Esophagus (tissue), 2 donors: ENCODE measurements at regions not wholly inside any gene's neighbourhood (a gene's known extent, or its start where the extent isn't known, plus 50 kb on each side); places are given as distances from the start of the nearest gene placed in this dataset.

Experiments used
- H3K27ac ChIP-seq, 2 donors: one replicate each; pipeline ENCODE4 v1.5.1; 2013; ENCODE audit warnings: low read depth in 2 of 2, mild to moderate bottlenecking in 2 of 2, inconsistent platforms in 1 of 2, low read length in 1 of 2, moderate library complexity in 1 of 2
- H3K27me3 ChIP-seq, 2 donors: one replicate each; pipeline ENCODE4 v1.6.1; 2013; ENCODE audit warnings: low read length in 2 of 2, control low read depth in 1 of 2, mild to moderate bottlenecking in 1 of 2; ENCODE audit not compliant: insufficient read depth in 2 of 2, control insufficient read depth in 1 of 2
- H3K36me3 ChIP-seq, 2 donors: one replicate each; pipeline ENCODE4 v1.6.1; 2013; ENCODE audit warnings: low read length in 1 of 2; ENCODE audit not compliant: control insufficient read depth in 2 of 2, insufficient read depth in 2 of 2
- H3K4me1 ChIP-seq, 2 donors: one replicate each; pipeline ENCODE4 v1.6.1; 2013; ENCODE audit warnings: low read length in 1 of 2; ENCODE audit not compliant: control insufficient read depth in 2 of 2, insufficient read depth in 2 of 2
- H3K4me3 ChIP-seq, 2 donors: one replicate each; pipeline ENCODE4 v1.5.1; 2013; ENCODE audit warnings: low read length in 2 of 2, mild to moderate bottlenecking in 2 of 2, low read depth in 1 of 2, moderate library complexity in 1 of 2
- H3K9me3 ChIP-seq, 2 donors: one replicate each; pipeline ENCODE4 v1.6.1; 2013; ENCODE audit warnings: mild to moderate bottlenecking in 2 of 2, low read depth in 1 of 2, low read length in 1 of 2, moderate library complexity in 1 of 2; ENCODE audit not compliant: control insufficient read depth in 2 of 2, insufficient read depth in 1 of 2
- WGBS, 2 donors: extraction: QIAGEN DNeasy Blood & Tissue Kit; methylation state at CpG; one replicate each; pipeline ENCODE4 v1.1.7; 2013; 5-methylcytosine and 5-hydroxymethylcytosine counted together
- donor health status: healthy with polysubstance abuse.
- donor health status: Bipolar disorder and iron deficiency.

DNA sequence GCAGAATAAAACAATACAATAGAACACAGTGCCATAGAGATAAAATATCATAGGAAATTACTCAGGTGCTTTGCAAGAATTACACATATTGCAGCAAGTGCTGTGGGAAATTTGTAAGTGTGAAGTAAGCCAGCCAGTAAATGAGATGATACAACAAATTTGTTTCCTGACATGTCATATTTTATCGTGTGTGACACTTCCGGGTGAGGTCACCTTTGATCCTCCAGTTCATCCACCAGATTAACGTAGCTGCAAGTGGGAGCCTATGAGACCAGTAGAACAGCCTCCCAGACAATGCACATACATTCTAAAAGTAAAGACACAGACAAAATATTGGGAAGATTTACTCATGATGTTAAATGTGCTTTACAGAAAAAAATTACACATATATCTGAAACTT lies 72.2 kb downstream of the PRDM9 start:
- WGBS, 2 donors: 65 to 71% methylated on average over 3 of the region's 3 CpGs
- no peaks in the 10 kb centered on the region for H3K4me1 ChIP-seq
- H3K27me3 ChIP-seq: no peaks in the 10 kb centered on the region
- H3K27ac ChIP-seq: no peak overlapping the region
- H3K4me3 ChIP-seq: no peak overlapping the region
- H3K36me3 ChIP-seq: no peaks in the 10 kb centered on the region
- no peaks in the 10 kb centered on the region for H3K9me3 ChIP-seq

- Histone ChIP-seq H3K9me3 (no peaks in the 10 kb centered on the region), H3K27ac (no peak overlapping the region), H3K4me1 (no peaks in the 10 kb centered on the region), H3K36me3 (no peaks in the 10 kb centered on the region), H3K27me3 (no peaks in the 10 kb centered on the region), H3K4me3 (no peak overlapping the region)
- 71 to 75% methylated on average over 3 of the region's 3 CpGs for WGBS, 2 donors
These were observed 75.7 kb downstream of the PRDM9 start for GRCh38 chr5:23583081-23583480.

GRCh38 chr5:23588841-23589326 lies 81.5 kb downstream of the PRDM9 start:
- no peaks in the 10 kb centered on the region for H3K27me3 ChIP-seq

DNA sequence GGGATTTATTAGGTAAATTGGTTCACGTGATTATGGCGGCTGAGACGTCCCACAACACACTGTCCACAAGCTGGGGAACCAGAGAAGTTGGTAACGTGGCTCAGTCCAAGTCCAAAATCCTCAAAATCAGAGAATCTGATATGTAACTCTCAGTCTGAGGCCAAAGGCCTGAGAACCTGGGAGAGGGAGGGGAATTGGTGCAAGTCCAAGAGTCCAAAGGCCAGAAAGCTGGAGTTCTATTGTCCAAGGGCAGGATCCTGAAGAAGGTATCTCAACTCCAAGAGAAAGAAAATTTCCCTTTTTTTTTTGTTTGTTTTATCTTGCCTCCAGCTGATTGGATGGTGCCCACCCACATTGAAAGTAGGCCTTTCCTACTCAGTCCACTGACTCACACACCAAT lies 83.8 kb downstream of the PRDM9 start:
- Histone ChIP-seq H3K4me1 (no peaks in the 10 kb centered on the region), H3K4me3 (no peak overlapping the region), H3K9me3 (no peaks in the 10 kb centered on the region), H3K27ac (no peak overlapping the region), H3K27me3 (no peaks in the 10 kb centered on the region), H3K36me3 (no peaks in the 10 kb centered on the region)
- 83 to 89% methylated on average over 4 of the region's 4 CpGs for WGBS, 2 donors

More at GRCh38 chr5:23588841-23589326, 81.5 kb downstream of the PRDM9 start:
- 74 to 77% methylated on average over 3 of the region's 3 CpGs for WGBS, 2 donors
- H3K9me3 ChIP-seq: no peaks in the 10 kb centered on the region
- H3K4me3 ChIP-seq: no peak overlapping the region
- H3K27ac ChIP-seq: no peak overlapping the region
- no peaks in the 10 kb centered on the region for H3K36me3 ChIP-seq
- H3K4me1 ChIP-seq: no peaks in the 10 kb centered on the region

- no peaks in the 10 kb centered on the region for H3K27me3 ChIP-seq
- no peaks in the 10 kb centered on the region for H3K4me1 ChIP-seq
- no peaks in the 10 kb centered on the region for H3K36me3 ChIP-seq
- 55 to 64% methylated on average over 2 of the region's 2 CpGs for WGBS, 2 donors
- no peak overlapping the region for H3K27ac ChIP-seq
- H3K9me3 ChIP-seq: peaks cover 0 to 3% of the 10 kb centered on the region in 2 donors
- no peak overlapping the region for H3K4me3 ChIP-seq
These were observed 99.5 kb downstream of the PRDM9 start for GRCh38 chr5:23606927-23607326.

- Histone ChIP-seq H3K9me3 (peaks cover 0 to 3% of the 10 kb centered on the region in 2 donors), H3K27me3 (no peaks in the 10 kb centered on the region), H3K4me1 (no peaks in the 10 kb centered on the region), H3K4me3 (no peak overlapping the region), H3K27ac (no peak overlapping the region), H3K36me3 (no peaks in the 10 kb centered on the region)
- WGBS, 2 donors: 42 to 69% methylated on average over 2 of the region's 2 CpGs
These were observed 105.3 kb downstream of the PRDM9 start for GRCh38 chr5:23612701-23613100.

DNA sequence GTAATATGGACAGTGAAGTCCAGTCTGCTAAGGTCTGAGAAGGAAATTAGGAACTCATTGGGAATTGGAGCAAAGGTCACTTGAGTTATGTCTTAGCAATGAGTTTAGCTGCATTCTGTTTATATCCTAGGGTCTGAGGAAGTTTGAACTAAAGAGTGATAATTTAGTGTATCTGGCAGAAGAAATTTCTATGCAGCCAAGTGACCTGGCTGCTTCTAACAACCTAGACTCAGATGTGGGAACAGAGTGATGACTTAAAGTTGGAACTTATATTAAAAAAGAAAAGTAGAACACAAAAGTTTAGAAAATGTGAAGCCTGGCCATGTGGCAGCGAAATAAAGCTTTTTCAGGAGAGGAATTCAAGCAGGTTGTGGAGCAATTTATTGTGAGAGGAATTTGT lies 106.2 kb downstream of the PRDM9 start:
- H3K9me3 ChIP-seq: peaks cover 0 to 3% of the 10 kb centered on the region in 2 donors
- no peaks in the 10 kb centered on the region for H3K4me1 ChIP-seq
- H3K36me3 ChIP-seq: no peaks in the 10 kb centered on the region
- H3K27ac ChIP-seq: no peak overlapping the region
- H3K4me3 ChIP-seq: no peak overlapping the region
- H3K27me3 ChIP-seq: no peaks in the 10 kb centered on the region
- 59 to 60% methylated on average over 1 of the region's 1 CpG for WGBS, 2 donors

GRCh38 chr5:23614422-23614821 lies 107.0 kb downstream of the PRDM9 start:
- no peaks in the 10 kb centered on the region for H3K36me3 ChIP-seq
- H3K4me3 ChIP-seq: no peak overlapping the region
- peaks cover 0 to 3% of the 10 kb centered on the region in 2 donors for H3K9me3 ChIP-seq
- H3K27ac ChIP-seq: no peak overlapping the region
- WGBS, 2 donors: 58 to 74% methylated on average over 1 of the region's 1 CpG
- no peaks in the 10 kb centered on the region for H3K4me1 ChIP-seq
- no peaks in the 10 kb centered on the region for H3K27me3 ChIP-seq

GRCh38 chr5:23626961-23627360 lies 119.6 kb downstream of the PRDM9 start:
- Histone ChIP-seq H3K4me3 (no peak overlapping the region), H3K36me3 (no peaks in the 10 kb centered on the region), H3K27me3 (no peaks in the 10 kb centered on the region), H3K9me3 (no peaks in the 10 kb centered on the region), H3K4me1 (no peaks in the 10 kb centered on the region), H3K27ac (no peak overlapping the region)
- 68 to 76% methylated on average over 4 of the region's 4 CpGs for WGBS, 2 donors

DNA sequence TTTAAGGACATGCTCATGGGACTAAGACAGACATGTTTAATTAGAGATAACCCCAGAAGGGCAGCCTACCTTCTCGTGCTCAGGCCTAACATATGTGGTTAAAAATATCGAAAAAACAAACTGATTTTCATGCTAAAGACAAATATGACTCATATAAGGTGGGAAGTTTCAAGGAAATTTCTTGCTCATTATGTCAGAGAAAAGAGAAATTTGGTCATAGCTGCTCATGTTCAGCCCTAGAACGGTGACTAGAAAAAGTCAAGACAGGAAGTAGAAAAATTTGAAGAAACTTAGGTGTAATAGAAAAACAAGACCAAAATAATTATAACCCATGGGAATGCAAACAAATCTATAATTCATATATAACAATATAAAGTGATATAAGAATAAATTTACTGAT lies 120.6 kb downstream of the PRDM9 start:
- WGBS, 2 donors: 65% methylated on average over 3 of the region's 3 CpGs
- H3K4me1 ChIP-seq: no peaks in the 10 kb centered on the region
- H3K36me3 ChIP-seq: no peaks in the 10 kb centered on the region
- H3K27ac ChIP-seq: no peak overlapping the region
- no peaks in the 10 kb centered on the region for H3K9me3 ChIP-seq
- H3K4me3 ChIP-seq: no peak overlapping the region
- H3K27me3 ChIP-seq: no peaks in the 10 kb centered on the region
